Gastroesophageal sphincter (tissue), 4 donors: ENCODE measurements at regions not wholly inside any gene's neighbourhood (a gene's known extent, or its start where the extent isn't known, plus 50 kb on each side); places are given as distances from the start of the nearest gene placed in this dataset.

ENCODE experiments used
- ATAC-seq: fragments of 150-250 bp; one replicate; pipeline ENCODE4 v1.9.1; 2016; ENCODE audit warnings: mild to moderate bottlenecking, moderate library complexity
- H3K27ac ChIP-seq, 4 donors: fragments of 200-600 bp; sonication (generic) in 3 of 4; 1 replicate in 3 of 4; 2 replicates in 1 of 4; pipeline ENCODE4 v1.5.1; 2016 to 2019
- H3K27me3 ChIP-seq: fragments of 200-600 bp; sonication (generic); one replicate; pipeline ENCODE4 v1.5.1; 2019
- H3K36me3 ChIP-seq, 2 donors: fragments of 200-600 bp; sonication (generic); one replicate each; pipeline ENCODE4 v1.5.1; 2019; ENCODE audit warnings: control low read depth in 1 of 2
- H3K4me1 ChIP-seq, 3 donors: fragments of 200-600 bp; sonication (generic); 1 replicate in 2 of 3; 2 replicates in 1 of 3; pipeline ENCODE4 v1.5.1; 2016 to 2019; ENCODE audit warnings: control low read depth in 2 of 3
- H3K4me3 ChIP-seq, 2 donors: fragments of 200-600 bp; sonication (generic); one replicate each; pipeline ENCODE4 v1.5.1; 2019; ENCODE audit warnings: mild to moderate bottlenecking in 1 of 2, moderate library complexity in 1 of 2
- H3K9me3 ChIP-seq, 3 donors: fragments of 200-600 bp; sonication (generic); one replicate each; pipeline ENCODE4 v1.5.1; 2017 to 2019; ENCODE audit warnings: control low read depth in 2 of 3
- CTCF ChIP-seq, 4 experiments: fragments of 200-600 bp in 2 of 4; fragments of 450-650 bp in 2 of 4; sonication (generic) in 1 of 4; IDR thresholded peaks; one replicate each; pipeline ENCODE4 v1.5.1; 2017 to 2019; ENCODE audit warnings: antibody characterized with exemption in 4 of 4, mild to moderate bottlenecking in 2 of 4, moderate library complexity in 2 of 4
- EP300 ChIP-seq: sonication (generic); formaldehyde crosslinking; IDR thresholded peaks from one replicate; pipeline ENCODE4 v1.6.1; 2017; ENCODE audit warnings: antibody characterized with exemption, mild to moderate bottlenecking
- POLR2A ChIP-seq, 2 donors: fragments of 450-650 bp; IDR thresholded peaks; one replicate each; pipeline ENCODE4 v1.6.1; 2017; ENCODE audit warnings: antibody characterized with exemption in 2 of 2, mild to moderate bottlenecking in 2 of 2, moderate library complexity in 1 of 2
- POLR2AphosphoS5 ChIP-seq: sonication (generic); formaldehyde crosslinking; IDR thresholded peaks from one replicate; pipeline ENCODE4 v1.6.1; 2017; ENCODE audit warnings: antibody characterized with exemption
- WGBS, 2 donors: methylation state at CpG; one replicate each; pipeline ENCODE4 v1.1.5; 2018; ENCODE audit warnings: low coverage in 1 of 2; 5-methylcytosine and 5-hydroxymethylcytosine counted together

- ATAC-seq, result no peak
- H3K4me3 ChIP-seq, result no peak overlapping the region
- H3K27ac ChIP-seq, result no peak overlapping the region
- TF ChIP-seq POLR2AphosphoS5, result no peak
- TF ChIP-seq CTCF (IDR thresholded peaks at IDR 0.05), result no peak
- no peak for TF ChIP-seq POLR2A (IDR thresholded peaks at IDR 0.05)
- TF ChIP-seq EP300, result no peak
- 60 to 73% methylated on average over 1 of the region's 1 CpG for WGBS, 2 donors
- no peaks in the 10 kb centered on the region for H3K4me1 ChIP-seq
- no peaks in the 10 kb centered on the region for H3K36me3 ChIP-seq
- no peaks in the 10 kb centered on the region for H3K27me3 ChIP-seq
- peaks cover 0 to 11% (median 0%) of the 10 kb centered on the region in 3 donors for H3K9me3 ChIP-seq
Observed at GRCh38 chr2:81299841-81300240, 995.3 kb upstream of the LRRTM1 start.

GRCh38 chr2:81290846-81291245 lies 986.3 kb upstream of the LRRTM1 start:
- Histone ChIP-seq H3K36me3 (no peaks in the 10 kb centered on the region), H3K4me1 (no peaks in the 10 kb centered on the region), H3K27ac (no peak overlapping the region), H3K27me3 (no peaks in the 10 kb centered on the region), H3K9me3 (peaks cover 0 to 16% (median 0%) of the 10 kb centered on the region in 3 donors), H3K4me3 (no peak overlapping the region)
- WGBS, 2 donors, result 93 to 97% methylated on average over 3 of the region's 3 CpGs
- ATAC-seq, result no peak
- no peak for TF ChIP-seq POLR2AphosphoS5
- TF ChIP-seq EP300, result no peak
- TF ChIP-seq POLR2A (IDR thresholded peaks at IDR 0.05), result no peak
- no peak for TF ChIP-seq CTCF (IDR thresholded peaks at IDR 0.05)

- Histone ChIP-seq H3K27me3 (no peaks in the 10 kb centered on the region), H3K4me1 (no peaks in the 10 kb centered on the region), H3K9me3 (no peaks in the 10 kb centered on the region), H3K4me3 (no peak overlapping the region), H3K36me3 (no peaks in the 10 kb centered on the region), H3K27ac (no peak overlapping the region)
- ATAC-seq, result no peak
- no peak for TF ChIP-seq POLR2A (IDR thresholded peaks at IDR 0.05)
- TF ChIP-seq EP300, result no peak
- TF ChIP-seq CTCF (IDR thresholded peaks at IDR 0.05), result no peak
- no peak for TF ChIP-seq POLR2AphosphoS5
- WGBS, 2 donors, result 0 to 24% methylated on average over 2 of the region's 2 CpGs
Observed at GRCh38 chr2:81283081-81283480, 978.5 kb upstream of the LRRTM1 start.

GRCh38 chr2:81282151-81282769 lies 977.7 kb upstream of the LRRTM1 start:
- ATAC-seq, result no peak
- 84 to 94% methylated on average over 2 of the region's 2 CpGs for WGBS, 2 donors

More at GRCh38 chr2:81282151-81282769, 977.7 kb upstream of the LRRTM1 start:
- no peak overlapping the region for H3K27ac ChIP-seq
- H3K27me3 ChIP-seq, result no peaks in the 10 kb centered on the region
- TF ChIP-seq POLR2A (IDR thresholded peaks at IDR 0.05), result no peak
- TF ChIP-seq CTCF (IDR thresholded peaks at IDR 0.05), result no peak
- TF ChIP-seq EP300, result no peak
- TF ChIP-seq POLR2AphosphoS5, result no peak
- H3K4me1 ChIP-seq, result no peaks in the 10 kb centered on the region
- H3K36me3 ChIP-seq, result no peaks in the 10 kb centered on the region
- no peaks in the 10 kb centered on the region for H3K9me3 ChIP-seq
- H3K4me3 ChIP-seq, result no peak overlapping the region
